ENCODE measurements at regions not wholly inside any gene's neighbourhood (a gene's known extent, or its start where the extent isn't known, plus 50 kb on each side); places are given as distances from the start of the nearest gene placed in this dataset.

GRCh38 chr6:139597771-139598755 is 223.6 kb upstream of the CITED2 start:
- Histone ChIP-seq H3K27ac (ENCODE audit: low read depth, low read length) (peak overlapping the region; percentile 97), H2AFZ (ENCODE audit: low read length) (no peak overlapping the region), H3K4me3 (ENCODE audit: insufficient read depth, low read length) (peak overlapping the region; percentile 16), H3K4me1 (ENCODE audit: insufficient read depth, low read length) (peaks cover 28% of the 10 kb centered on the region), H3K79me2 (ENCODE audit: insufficient read depth, low read length) (no peaks in the 10 kb centered on the region), H4K20me1 (ENCODE audit: insufficient read depth, low read length) (no peaks in the 10 kb centered on the region), H3K4me2 (ENCODE audit: insufficient read depth, low read length) (peak overlapping the region; percentile 68), H3K36me3 (ENCODE audit: insufficient read depth, low read length) (no peaks in the 10 kb centered on the region), H3K27me3 (ENCODE audit: insufficient read depth, low read length) (no peaks in the 10 kb centered on the region), H3K9me3 (ENCODE audit: low read depth, low read length) (no peaks in the 10 kb centered on the region)
- DNase-seq (ENCODE audit: insufficient read length, low spot score, missing footprints), result peak; percentile 72
- TF ChIP-seq, protein P1, sequence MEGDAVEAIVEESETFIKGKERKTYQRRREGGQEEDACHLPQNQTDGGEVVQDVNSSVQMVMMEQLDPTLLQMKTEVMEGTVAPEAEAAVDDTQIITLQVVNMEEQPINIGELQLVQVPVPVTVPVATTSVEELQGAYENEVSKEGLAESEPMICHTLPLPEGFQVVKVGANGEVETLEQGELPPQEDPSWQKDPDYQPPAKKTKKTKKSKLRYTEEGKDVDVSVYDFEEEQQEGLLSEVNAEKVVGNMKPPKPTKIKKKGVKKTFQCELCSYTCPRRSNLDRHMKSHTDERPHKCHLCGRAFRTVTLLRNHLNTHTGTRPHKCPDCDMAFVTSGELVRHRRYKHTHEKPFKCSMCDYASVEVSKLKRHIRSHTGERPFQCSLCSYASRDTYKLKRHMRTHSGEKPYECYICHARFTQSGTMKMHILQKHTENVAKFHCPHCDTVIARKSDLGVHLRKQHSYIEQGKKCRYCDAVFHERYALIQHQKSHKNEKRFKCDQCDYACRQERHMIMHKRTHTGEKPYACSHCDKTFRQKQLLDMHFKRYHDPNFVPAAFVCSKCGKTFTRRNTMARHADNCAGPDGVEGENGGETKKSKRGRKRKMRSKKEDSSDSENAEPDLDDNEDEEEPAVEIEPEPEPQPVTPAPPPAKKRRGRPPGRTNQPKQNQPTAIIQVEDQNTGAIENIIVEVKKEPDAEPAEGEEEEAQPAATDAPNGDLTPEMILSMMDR (IDR thresholded peaks at IDR 0.05; ENCODE audit: extremely low read depth, low read depth, low read length), result no peak

DNA sequence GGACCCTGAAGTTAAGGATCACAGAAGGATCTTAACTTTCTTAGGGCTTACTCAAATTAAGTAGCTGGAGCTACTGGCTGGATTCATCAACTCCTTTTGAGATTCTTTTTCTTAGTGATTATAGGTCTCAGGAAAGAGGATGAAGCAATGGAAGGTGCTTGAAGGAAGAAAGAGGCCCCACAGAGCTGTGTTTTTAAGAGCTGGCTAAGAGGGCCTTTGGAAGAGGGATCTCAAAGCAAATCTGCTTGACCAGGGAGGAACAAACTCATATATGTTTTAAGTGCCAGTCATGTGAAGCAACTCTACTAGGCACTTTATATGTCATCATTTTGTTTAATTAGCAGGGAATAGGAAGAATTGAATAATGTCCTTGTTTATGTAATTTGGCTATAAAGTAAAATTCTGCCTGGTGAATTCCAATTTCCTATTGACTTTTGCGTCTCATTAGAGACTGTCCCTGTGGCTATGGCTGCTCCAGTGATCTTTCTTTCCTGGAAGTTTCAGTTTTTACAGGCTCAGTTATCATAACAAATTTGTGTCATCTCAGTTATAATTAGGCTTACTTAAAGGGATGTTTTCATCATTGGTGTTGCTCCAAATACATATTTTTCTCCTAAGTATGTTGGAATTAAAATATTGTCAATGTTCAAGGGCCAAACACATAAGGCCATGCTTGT is 222.8 kb upstream of the CITED2 start:
- no peaks in the 10 kb centered on the region for H3K9me3 ChIP-seq (ENCODE audit: low read depth, low read length)
- no peaks in the 10 kb centered on the region for H3K36me3 ChIP-seq (ENCODE audit: insufficient read depth, low read length)
- TF ChIP-seq, protein P1 (IDR thresholded peaks at IDR 0.05; ENCODE audit: extremely low read depth, low read depth, low read length), result no peak
- H3K27ac ChIP-seq (ENCODE audit: low read depth, low read length), result peak overlapping the region; percentile 97
- H3K27me3 ChIP-seq (ENCODE audit: insufficient read depth, low read length), result no peaks in the 10 kb centered on the region
- H3K79me2 ChIP-seq (ENCODE audit: insufficient read depth, low read length), result no peaks in the 10 kb centered on the region
- peak overlapping the region; percentile 68 for H3K4me2 ChIP-seq (ENCODE audit: insufficient read depth, low read length)
- H2AFZ ChIP-seq (ENCODE audit: low read length), result no peak overlapping the region
- no peak for DNase-seq (ENCODE audit: insufficient read length, low spot score, missing footprints)
- peaks cover 28% of the 10 kb centered on the region for H3K4me1 ChIP-seq (ENCODE audit: insufficient read depth, low read length)
- no peaks in the 10 kb centered on the region for H4K20me1 ChIP-seq (ENCODE audit: insufficient read depth, low read length)
- peak overlapping the region; percentile 16 for H3K4me3 ChIP-seq (ENCODE audit: insufficient read depth, low read length)

GRCh38 chr6:139595183-139595582 is 220.7 kb upstream of the CITED2 start:
- Histone ChIP-seq H4K20me1 (ENCODE audit: insufficient read depth, low read length) (no peaks in the 10 kb centered on the region), H3K4me2 (ENCODE audit: insufficient read depth, low read length) (no peak overlapping the region), H3K4me3 (ENCODE audit: insufficient read depth, low read length) (no peak overlapping the region), H3K27me3 (ENCODE audit: insufficient read depth, low read length) (no peaks in the 10 kb centered on the region), H3K79me2 (ENCODE audit: insufficient read depth, low read length) (no peaks in the 10 kb centered on the region), H3K27ac (ENCODE audit: low read depth, low read length) (no peak overlapping the region), H3K36me3 (ENCODE audit: insufficient read depth, low read length) (no peaks in the 10 kb centered on the region), H3K9me3 (ENCODE audit: low read depth, low read length) (no peaks in the 10 kb centered on the region), H3K4me1 (ENCODE audit: insufficient read depth, low read length) (peaks cover 28% of the 10 kb centered on the region), H2AFZ (ENCODE audit: low read length) (no peak overlapping the region)
- DNase-seq (ENCODE audit: insufficient read length, low spot score, missing footprints), result no peak
- TF ChIP-seq, protein P1 (IDR thresholded peaks at IDR 0.05; ENCODE audit: extremely low read depth, low read depth, low read length), result no peak
